Urinary bladder (tissue), 3 donors: ENCODE measurements at regions not wholly inside any gene's neighbourhood (a gene's known extent, or its start where the extent isn't known, plus 50 kb on each side); places are given as distances from the start of the nearest gene placed in this dataset.

Experiments used
- DNase-seq: peaks from one replicate; pipeline ENCODE4 v3.0.0-alpha.2; 2015; ENCODE audit errors: extremely low spot score
- H3K27ac ChIP-seq: one replicate; pipeline ENCODE4 v1.5.1; 2013; ENCODE audit warnings: low read depth, mild to moderate bottlenecking, moderate library complexity
- H3K36me3 ChIP-seq: one replicate; pipeline ENCODE4 v1.6.1; 2013; ENCODE audit warnings: mild to moderate bottlenecking, moderate library complexity; ENCODE audit not compliant: insufficient read depth
- H3K4me1 ChIP-seq: one replicate; pipeline ENCODE4 v1.6.1; 2013; ENCODE audit warnings: mild to moderate bottlenecking, moderate library complexity; ENCODE audit not compliant: insufficient read depth
- H3K4me3 ChIP-seq: one replicate; pipeline ENCODE4 v1.5.1; 2013; ENCODE audit warnings: low read depth, low read length
- WGBS: extraction: QIAGEN DNeasy Blood & Tissue Kit; methylation state at CpG from one replicate; pipeline ENCODE4 v1.1.7; 2013; 5-methylcytosine and 5-hydroxymethylcytosine counted together
- donor health status: healthy with polysubstance abuse.
- donor health status: healthy.

- 84% methylated on average over 8 of the region's 8 CpGs for WGBS
- H3K4me1 ChIP-seq: no peaks in the 10 kb centered on the region
- DNase-seq: no peak
Observed at GRCh38 chr2:16181741-16182090, 241.4 kb downstream of the MYCN start.

GRCh38 chr2:16181062-16181740, 240.9 kb downstream of the MYCN start:
- DNase-seq: no peak
- H3K4me3 ChIP-seq: no peak overlapping the region
- 89% methylated on average over 12 of the region's 12 CpGs for WGBS
- no peaks in the 10 kb centered on the region for H3K36me3 ChIP-seq
- H3K27ac ChIP-seq: no peak overlapping the region
- H3K4me1 ChIP-seq: no peaks in the 10 kb centered on the region

More at GRCh38 chr2:16181741-16182090, 241.4 kb downstream of the MYCN start:
- Histone ChIP-seq H3K27ac (no peak overlapping the region), H3K36me3 (no peaks in the 10 kb centered on the region), H3K4me3 (no peak overlapping the region)

- H3K36me3 ChIP-seq: no peaks in the 10 kb centered on the region
- H3K4me3 ChIP-seq: no peak overlapping the region
- H3K27ac ChIP-seq: no peak overlapping the region
- no peaks in the 10 kb centered on the region for H3K4me1 ChIP-seq
- WGBS: 85% methylated on average over 6 of the region's 6 CpGs
- DNase-seq: no peak
Observed at GRCh38 chr2:16180631-16181030, 240.3 kb downstream of the MYCN start.

- DNase-seq: no peak
- 34% methylated on average over 8 of the region's 8 CpGs for WGBS
- H3K36me3 ChIP-seq: no peaks in the 10 kb centered on the region
- H3K4me1 ChIP-seq: no peaks in the 10 kb centered on the region
- no peak overlapping the region for H3K4me3 ChIP-seq
- no peak overlapping the region for H3K27ac ChIP-seq
Observed at GRCh38 chr2:16179701-16180416, 239.5 kb downstream of the MYCN start.

- H3K4me3 ChIP-seq: no peak overlapping the region
- no peaks in the 10 kb centered on the region for H3K36me3 ChIP-seq
- 94% methylated on average over 7 of the region's 7 CpGs for WGBS
- no peaks in the 10 kb centered on the region for H3K4me1 ChIP-seq
- H3K27ac ChIP-seq: no peak overlapping the region
- no peak for DNase-seq
Observed at GRCh38 chr2:16178551-16179130, 238.3 kb downstream of the MYCN start.

GRCh38 chr2:16177671-16178180, 237.4 kb downstream of the MYCN start:
- DNase-seq: no peak
- H3K4me1 ChIP-seq: no peaks in the 10 kb centered on the region
- H3K4me3 ChIP-seq: no peak overlapping the region
- H3K27ac ChIP-seq: no peak overlapping the region
- no peaks in the 10 kb centered on the region for H3K36me3 ChIP-seq

GRCh38 chr2:16176971-16177480, 236.7 kb downstream of the MYCN start:
- Histone ChIP-seq H3K4me1 (no peaks in the 10 kb centered on the region), H3K36me3 (no peaks in the 10 kb centered on the region), H3K27ac (no peak overlapping the region), H3K4me3 (no peak overlapping the region)
- DNase-seq: no peak
- WGBS: 94% methylated on average over 9 of the region's 9 CpGs

GRCh38 chr2:16175247-16175825, 235.0 kb downstream of the MYCN start:
- DNase-seq: no peak
- no peaks in the 10 kb centered on the region for H3K4me1 ChIP-seq
- no peaks in the 10 kb centered on the region for H3K36me3 ChIP-seq
- WGBS: 89% methylated on average over 3 of the region's 3 CpGs
- no peak overlapping the region for H3K27ac ChIP-seq
- no peak overlapping the region for H3K4me3 ChIP-seq

GRCh38 chr2:16174693-16175045, 234.3 kb downstream of the MYCN start:
- 81% methylated on average over 3 of the region's 3 CpGs for WGBS
- H3K27ac ChIP-seq: no peak overlapping the region
- no peaks in the 10 kb centered on the region for H3K36me3 ChIP-seq
- no peak overlapping the region for H3K4me3 ChIP-seq
- DNase-seq: no peak
- H3K4me1 ChIP-seq: no peaks in the 10 kb centered on the region

GRCh38 chr2:16173893-16174692, 233.7 kb downstream of the MYCN start:
- Histone ChIP-seq H3K4me3 (no peak overlapping the region), H3K36me3 (no peaks in the 10 kb centered on the region), H3K27ac (no peak overlapping the region), H3K4me1 (no peaks in the 10 kb centered on the region)
- no peak for DNase-seq
- 77% methylated on average over 3 of the region's 3 CpGs for whole genome bisulfite sequencing

- no peak overlapping the region for H3K4me3 ChIP-seq
- no peak overlapping the region for H3K27ac ChIP-seq
- no peak for DNase-seq
- WGBS: 96% methylated on average over 8 of the region's 8 CpGs
- no peaks in the 10 kb centered on the region for H3K36me3 ChIP-seq
- H3K4me1 ChIP-seq: no peaks in the 10 kb centered on the region
Observed at GRCh38 chr2:16172324-16173175, 232.2 kb downstream of the MYCN start.

GRCh38 chr2:16171425-16171920, 231.1 kb downstream of the MYCN start:
- no peaks in the 10 kb centered on the region for H3K36me3 ChIP-seq
- DNase-seq: no peak
- no peak overlapping the region for H3K27ac ChIP-seq
- no peak overlapping the region for H3K4me3 ChIP-seq
- no peaks in the 10 kb centered on the region for H3K4me1 ChIP-seq
- 87% methylated on average over 3 of the region's 3 CpGs for WGBS
